Body of pancreas (tissue), 4 donors: ENCODE measurements at regions not wholly inside any gene's neighbourhood (a gene's known extent, or its start where the extent isn't known, plus 50 kb on each side); places are given as distances from the start of the nearest gene placed in this dataset.
A peak's percentile ranks its signal among the peaks of the same experiment; 100 is the strongest.

ENCODE experiments used
- ATAC-seq: fragments of 150-250 bp; one replicate; pipeline ENCODE4 v1.9.1; 2016
- DNase-seq, 4 donors: peaks; one replicate each; pipeline ENCODE4 v3.0.0-alpha.2; 2019
- H3K27ac ChIP-seq, 4 donors: fragments of 200-600 bp; sonication (generic); 1 replicate in 3 of 4; 2 replicates in 1 of 4; pipeline versions ENCODE4 v1.5.1 to v1.6.1; 2016 to 2019; ENCODE audit warnings: mild to moderate bottlenecking in 1 of 4, mixed read lengths in 1 of 4, moderate library complexity in 1 of 4
- H3K27me3 ChIP-seq, 2 donors: fragments of 200-600 bp; sonication (generic); one replicate each; pipeline ENCODE4 v1.6.0; 2016; ENCODE audit warnings: mild to moderate bottlenecking in 1 of 2
- H3K36me3 ChIP-seq, 2 donors: fragments of 200-600 bp; sonication (generic); replicated peaks in 1 of 2; 2 replicates each; pipeline ENCODE4 v1.5.1; 2016; ENCODE audit warnings: low read depth in 2 of 2; ENCODE audit not compliant: insufficient read depth in 1 of 2
- H3K4me1 ChIP-seq: fragments of 200-600 bp; sonication (generic); one replicate; pipeline ENCODE4 v1.6.0; 2016
- H3K4me3 ChIP-seq, 2 donors: fragments of 200-600 bp; sonication (generic); 1 replicate in 1 of 2; 2 replicates in 1 of 2; pipeline ENCODE4 v1.5.1; 2016 to 2019
- H3K9me3 ChIP-seq, 3 donors: fragments of 200-600 bp; sonication (generic); 1 replicate in 2 of 3; 2 replicates in 1 of 3; pipeline ENCODE4 v1.5.1; 2016
- POLR2A ChIP-seq, 3 donors: fragments of 450-650 bp; IDR thresholded peaks; one replicate each; pipeline ENCODE4 v1.6.1; 2016; ENCODE audit warnings: antibody characterized with exemption in 3 of 3, mild to moderate bottlenecking in 2 of 3
- WGBS, 2 donors: methylation state at CpG; one replicate each; pipeline ENCODE4 v1.1.5; 2017; 5-methylcytosine and 5-hydroxymethylcytosine counted together
- intact Hi-C: fragments of 100-400 bp; cut with DNase I; formaldehyde crosslinking; loops from one replicate; pipeline ENCODE4 v1.15.1; 2023
- TF ChIP-seq, protein P1 (sequence below), 7 experiments: fragments of 450-650 bp in 4 of 7; fragments of 200-600 bp in 3 of 7; sonication (generic) in 3 of 7; IDR thresholded peaks; one replicate each; pipeline ENCODE4 v1.5.1; 2016 to 2019; ENCODE audit warnings: antibody characterized with exemption in 7 of 7

DNA sequence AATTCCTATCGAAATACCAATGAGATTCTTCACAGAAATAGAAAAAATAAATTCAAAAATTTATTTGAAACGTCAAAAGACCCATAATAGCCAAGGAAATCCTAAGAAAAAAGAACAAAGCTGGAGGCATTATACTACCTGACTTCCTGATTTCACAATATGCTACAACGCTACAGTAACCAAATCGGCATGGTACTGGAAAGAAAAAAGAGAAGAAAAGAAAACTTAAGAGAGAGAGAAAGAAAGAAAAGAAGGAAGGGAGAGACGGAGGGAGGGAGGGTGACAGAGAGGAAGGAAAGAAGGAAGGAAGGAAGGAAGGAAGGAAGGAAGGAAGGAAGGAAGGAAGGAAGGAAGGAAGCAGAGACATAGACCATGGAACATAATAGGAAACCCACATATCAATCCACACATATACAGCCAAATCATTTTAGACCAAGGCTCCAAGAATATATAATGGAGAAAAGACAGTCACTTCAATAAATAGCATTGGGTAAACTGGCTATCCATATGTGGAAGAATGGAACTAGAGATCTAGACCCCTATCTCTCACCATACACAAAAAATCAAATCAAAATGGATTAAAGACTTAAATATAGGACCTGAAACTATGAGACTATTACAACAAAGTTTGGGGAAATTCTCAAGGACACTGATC, 118.6 kb upstream of the CNTN4 start:
- no peaks in the 10 kb centered on the region for H3K4me1 ChIP-seq
- DNase-seq: no peak
- no peak for TF ChIP-seq POLR2A (IDR thresholded peaks at IDR 0.05)
- TF ChIP-seq, protein P1, sequence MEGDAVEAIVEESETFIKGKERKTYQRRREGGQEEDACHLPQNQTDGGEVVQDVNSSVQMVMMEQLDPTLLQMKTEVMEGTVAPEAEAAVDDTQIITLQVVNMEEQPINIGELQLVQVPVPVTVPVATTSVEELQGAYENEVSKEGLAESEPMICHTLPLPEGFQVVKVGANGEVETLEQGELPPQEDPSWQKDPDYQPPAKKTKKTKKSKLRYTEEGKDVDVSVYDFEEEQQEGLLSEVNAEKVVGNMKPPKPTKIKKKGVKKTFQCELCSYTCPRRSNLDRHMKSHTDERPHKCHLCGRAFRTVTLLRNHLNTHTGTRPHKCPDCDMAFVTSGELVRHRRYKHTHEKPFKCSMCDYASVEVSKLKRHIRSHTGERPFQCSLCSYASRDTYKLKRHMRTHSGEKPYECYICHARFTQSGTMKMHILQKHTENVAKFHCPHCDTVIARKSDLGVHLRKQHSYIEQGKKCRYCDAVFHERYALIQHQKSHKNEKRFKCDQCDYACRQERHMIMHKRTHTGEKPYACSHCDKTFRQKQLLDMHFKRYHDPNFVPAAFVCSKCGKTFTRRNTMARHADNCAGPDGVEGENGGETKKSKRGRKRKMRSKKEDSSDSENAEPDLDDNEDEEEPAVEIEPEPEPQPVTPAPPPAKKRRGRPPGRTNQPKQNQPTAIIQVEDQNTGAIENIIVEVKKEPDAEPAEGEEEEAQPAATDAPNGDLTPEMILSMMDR (IDR thresholded peaks at IDR 0.05): no peak
- intact Hi-C loops: no loop called here
- 59 to 61% methylated on average over 5 of the region's 5 CpGs for WGBS, 2 donors
- H3K36me3 ChIP-seq: no peaks in the 10 kb centered on the region
- H3K27me3 ChIP-seq: no peaks in the 10 kb centered on the region
- no peak overlapping the region for H3K27ac ChIP-seq
- H3K9me3 ChIP-seq: no peaks in the 10 kb centered on the region
- no peak overlapping the region for H3K4me3 ChIP-seq
- no peak for ATAC-seq

DNA sequence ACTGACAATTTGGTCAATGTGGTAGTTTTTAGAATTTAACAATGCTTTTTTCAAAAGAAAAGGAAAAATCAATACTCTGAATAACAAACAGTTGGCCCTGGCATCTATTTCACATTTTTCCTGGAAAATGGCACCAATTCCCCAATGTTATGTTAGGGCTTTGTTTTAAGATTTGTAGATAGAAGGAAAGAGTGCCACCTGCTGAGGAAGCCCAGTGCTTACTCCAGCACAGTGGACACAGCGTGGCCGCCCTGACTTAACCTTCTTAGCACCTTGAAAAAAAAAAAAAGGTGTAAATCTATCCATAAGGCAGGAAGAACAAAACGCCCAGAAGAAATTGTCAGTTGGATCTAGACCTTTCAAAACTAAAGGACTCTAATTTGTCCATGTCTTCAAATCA, 110.7 kb upstream of the CNTN4 start:
- no peaks in the 10 kb centered on the region for H3K36me3 ChIP-seq
- H3K27ac ChIP-seq: no peak overlapping the region
- ATAC-seq: no peak
- no peaks in the 10 kb centered on the region for H3K9me3 ChIP-seq
- no peaks in the 10 kb centered on the region for H3K27me3 ChIP-seq
- WGBS, 2 donors: 7 to 8% methylated on average over 3 of the region's 3 CpGs
- intact Hi-C loops: no loop called here
- H3K4me3 ChIP-seq: no peak overlapping the region
- DNase-seq: peak; percentile 17 to 61 (median 28)
- no peak for TF ChIP-seq POLR2A (IDR thresholded peaks at IDR 0.05)
- TF ChIP-seq, protein P1 (IDR thresholded peaks at IDR 0.05): peak; percentile 21 to 58 (median 39)
- H3K4me1 ChIP-seq: no peaks in the 10 kb centered on the region

DNA sequence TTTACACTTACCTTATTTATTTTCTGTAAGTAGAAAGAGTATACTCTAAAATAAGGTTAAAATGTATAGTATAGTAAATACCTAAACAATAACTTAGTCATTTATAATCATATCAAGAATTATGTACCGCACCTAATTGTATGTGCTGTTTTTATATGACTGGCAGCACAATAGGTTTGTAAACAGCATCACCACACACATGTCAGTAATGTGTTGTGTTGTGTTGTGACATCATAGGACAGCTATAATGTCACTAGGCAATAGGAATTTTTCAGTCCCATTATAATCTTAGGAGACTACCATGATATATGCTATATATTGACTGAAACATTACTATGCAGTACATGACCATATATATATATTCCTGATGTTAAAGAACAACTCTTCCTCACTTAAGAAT, 99.9 kb upstream of the CNTN4 start:
- DNase-seq (no peak), ATAC-seq (no peak)
- Histone ChIP-seq H3K4me3 (no peak overlapping the region), H3K27ac (no peak overlapping the region), H3K36me3 (no peaks in the 10 kb centered on the region), H3K27me3 (no peaks in the 10 kb centered on the region), H3K9me3 (no peaks in the 10 kb centered on the region), H3K4me1 (no peaks in the 10 kb centered on the region)
- TF ChIP-seq, protein P1 (IDR thresholded peaks at IDR 0.05): no peak
- TF ChIP-seq POLR2A (IDR thresholded peaks at IDR 0.05): no peak
- WGBS, 2 donors: 81 to 85% methylated on average over 1 of the region's 1 CpG
- intact Hi-C loops: no loop called here

DNA sequence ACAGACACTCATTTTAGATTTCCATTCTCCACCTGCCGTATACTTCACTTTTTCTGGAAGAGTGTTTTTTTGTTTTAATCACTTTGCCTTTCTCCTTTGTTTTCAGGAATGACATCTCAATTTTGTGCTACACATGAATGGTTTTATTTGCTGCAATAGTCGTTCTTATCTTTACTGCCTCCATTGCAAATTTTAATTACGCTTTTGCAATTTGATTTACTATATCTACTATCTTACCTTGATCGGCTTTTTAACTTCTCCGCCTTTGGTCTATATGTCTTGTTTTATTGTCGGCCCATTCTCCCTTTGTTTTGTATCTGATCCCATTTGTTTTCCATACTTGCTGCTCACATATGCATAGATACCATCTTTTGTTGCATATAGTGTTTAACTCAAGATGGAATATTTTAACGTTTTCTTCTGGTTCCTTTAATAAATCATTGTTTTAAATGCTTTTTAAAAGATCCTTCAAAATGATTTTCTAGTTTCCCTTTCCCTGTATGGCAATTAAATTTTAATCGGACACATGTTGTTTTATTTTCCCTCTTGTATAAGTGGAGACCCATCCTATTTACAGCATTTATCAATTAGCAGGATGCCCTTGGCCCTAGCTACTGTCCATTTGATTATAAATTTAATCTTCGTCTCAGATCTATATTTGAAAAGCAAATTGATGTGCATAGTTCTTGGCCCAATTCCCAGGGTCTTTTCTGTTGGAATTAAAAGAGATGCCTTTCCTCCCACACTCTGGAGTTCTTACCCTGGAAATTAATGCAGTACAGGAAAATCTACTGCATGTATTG, 97.2 kb upstream of the CNTN4 start:
- Histone ChIP-seq H3K4me1 (no peaks in the 10 kb centered on the region), H3K9me3 (no peaks in the 10 kb centered on the region), H3K27me3 (no peaks in the 10 kb centered on the region), H3K27ac (no peak overlapping the region), H3K4me3 (no peak overlapping the region), H3K36me3 (no peaks in the 10 kb centered on the region)
- DNase-seq (no peak), ATAC-seq (no peak)
- intact Hi-C loops: no loop called here
- 64 to 68% methylated on average over 9 of the region's 9 CpGs for WGBS, 2 donors
- TF ChIP-seq, protein P1 (IDR thresholded peaks at IDR 0.05): no peak
